ENCODE measurements at regions not wholly inside any gene's neighbourhood (a gene's known extent, or its start where the extent isn't known, plus 50 kb on each side); places are given as distances from the start of the nearest gene placed in this dataset.

GRCh38 chr10:61001731-61002122 lies 57.7 kb upstream of the RHOBTB1 start:
- Mint-ChIP-seq H3K27me3 (ENCODE audit: low read depth) (no peaks in the 10 kb centered on the region), H3K27ac (ENCODE audit: unreplicated experiment) (no peak overlapping the region), H3K9me3 (ENCODE audit: low read depth) (peaks cover 15% of the 10 kb centered on the region), H3K36me3 (ENCODE audit: low read depth) (peaks cover 2% of the 10 kb centered on the region), H3K4me1 (ENCODE audit: low read depth) (peaks cover 5% of the 10 kb centered on the region), H3K4me3 (ENCODE audit: unreplicated experiment) (peak overlapping the region; percentile 55)
- no peak for DNase-seq (ENCODE audit: low spot score)
- TF ChIP-seq CTCF (IDR thresholded peaks at IDR 0.05), result no peak

GRCh38 chr10:61000769-61001730 lies 57.1 kb upstream of the RHOBTB1 start:
- no peak overlapping the region for H3K27ac Mint-ChIP-seq (ENCODE audit: unreplicated experiment)
- H3K27me3 Mint-ChIP-seq (ENCODE audit: low read depth), result no peaks in the 10 kb centered on the region
- peak overlapping the region; percentile 77 for H3K4me3 Mint-ChIP-seq (ENCODE audit: unreplicated experiment)
- peaks cover 5% of the 10 kb centered on the region for H3K4me1 Mint-ChIP-seq (ENCODE audit: low read depth)
- peaks cover 15% of the 10 kb centered on the region for H3K9me3 Mint-ChIP-seq (ENCODE audit: low read depth)
- DNase-seq (ENCODE audit: low spot score), result no peak
- H3K36me3 Mint-ChIP-seq (ENCODE audit: low read depth), result peaks cover 2% of the 10 kb centered on the region
- no peak for TF ChIP-seq CTCF (IDR thresholded peaks at IDR 0.05)

- Mint-ChIP-seq H3K27me3 (ENCODE audit: low read depth) (no peaks in the 10 kb centered on the region), H3K27ac (ENCODE audit: unreplicated experiment) (no peak overlapping the region), H3K4me3 (ENCODE audit: unreplicated experiment) (no peak overlapping the region), H3K4me1 (ENCODE audit: low read depth) (peaks cover 5% of the 10 kb centered on the region), H3K9me3 (ENCODE audit: low read depth) (peaks cover 6% of the 10 kb centered on the region), H3K36me3 (ENCODE audit: low read depth) (no peaks in the 10 kb centered on the region)
- TF ChIP-seq CTCF (IDR thresholded peaks at IDR 0.05), result no peak
- no peak for DNase-seq (ENCODE audit: low spot score)
Observed at GRCh38 chr10:60998932-60999331, 54.9 kb upstream of the RHOBTB1 start.

DNA sequence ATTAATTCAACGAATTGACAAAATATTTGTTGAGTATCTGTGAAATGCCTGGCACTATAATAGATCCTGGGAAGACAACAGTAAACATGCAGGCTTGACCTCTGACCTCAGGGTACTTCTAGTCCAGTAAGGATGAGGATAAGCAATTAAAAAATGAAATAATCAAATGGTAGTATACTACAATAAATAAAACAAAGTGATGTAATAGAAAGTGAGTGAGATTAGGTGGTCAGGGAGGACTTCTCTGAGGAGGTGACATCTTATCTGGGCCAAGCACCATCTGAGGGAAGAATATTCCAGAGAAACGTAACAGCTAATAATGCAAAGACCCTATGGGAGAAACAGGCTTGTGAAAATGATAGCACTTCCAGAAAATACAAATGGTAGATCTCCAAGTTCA lies 50.1 kb upstream of the RHOBTB1 start:
- no peak for DNase-seq (ENCODE audit: low spot score)
- TF ChIP-seq CTCF (IDR thresholded peaks at IDR 0.05), result no peak
- Mint-ChIP-seq H3K4me1 (ENCODE audit: low read depth) (no peaks in the 10 kb centered on the region), H3K27me3 (ENCODE audit: low read depth) (no peaks in the 10 kb centered on the region), H3K27ac (ENCODE audit: unreplicated experiment) (no peak overlapping the region), H3K9me3 (ENCODE audit: low read depth) (no peaks in the 10 kb centered on the region), H3K36me3 (ENCODE audit: low read depth) (no peaks in the 10 kb centered on the region), H3K4me3 (ENCODE audit: unreplicated experiment) (no peak overlapping the region)

Data from chondrocyte (in vitro differentiated cells).